OCI-M1 (cell line): ENCODE measurements at regions not wholly inside any gene's neighbourhood (a gene's known extent, or its start where the extent isn't known, plus 50 kb on each side); places are given as distances from the start of the nearest gene placed in this dataset.

Experiments used
- DNase-seq: peaks from one replicate; lab custom pipeline; 2025; lab: John Stamatoyannopoulos, UW

DNA sequence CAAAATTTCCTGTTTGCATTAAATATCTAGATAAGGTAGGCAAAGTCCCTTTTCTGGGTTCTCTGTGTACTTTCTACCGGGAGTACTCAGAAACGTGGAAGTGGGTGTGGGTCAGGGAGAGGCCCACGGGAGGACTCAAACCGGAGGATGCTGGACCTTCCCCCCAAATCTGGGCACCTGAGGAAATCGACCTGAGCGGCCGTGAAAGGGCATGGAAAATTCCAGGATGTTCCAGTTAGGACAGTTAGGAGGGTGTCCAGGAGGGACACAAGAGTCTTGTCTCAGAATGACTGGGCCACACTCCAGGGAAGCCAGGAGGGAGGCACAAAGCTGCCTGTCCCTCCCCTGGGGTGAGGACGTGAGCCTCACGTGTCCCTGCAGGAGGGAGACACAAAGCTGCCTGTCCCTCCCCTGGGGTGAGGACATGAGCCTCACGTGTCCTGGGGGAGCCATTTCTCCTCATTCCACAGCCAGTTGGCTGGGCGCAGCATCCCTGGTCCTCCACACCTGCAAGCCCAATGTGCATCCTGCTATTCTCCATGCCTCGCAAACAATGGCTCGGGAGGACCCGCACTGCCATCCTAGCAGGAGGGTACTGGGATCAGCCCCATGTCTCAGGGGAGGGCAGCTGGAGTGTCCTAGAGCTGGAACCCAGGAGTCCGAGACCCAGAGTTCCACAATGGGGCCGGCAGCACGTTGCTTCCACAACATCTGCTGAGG, 190.5 kb upstream of the PPP2R2D start:
- no peak for DNase-seq

DNA sequence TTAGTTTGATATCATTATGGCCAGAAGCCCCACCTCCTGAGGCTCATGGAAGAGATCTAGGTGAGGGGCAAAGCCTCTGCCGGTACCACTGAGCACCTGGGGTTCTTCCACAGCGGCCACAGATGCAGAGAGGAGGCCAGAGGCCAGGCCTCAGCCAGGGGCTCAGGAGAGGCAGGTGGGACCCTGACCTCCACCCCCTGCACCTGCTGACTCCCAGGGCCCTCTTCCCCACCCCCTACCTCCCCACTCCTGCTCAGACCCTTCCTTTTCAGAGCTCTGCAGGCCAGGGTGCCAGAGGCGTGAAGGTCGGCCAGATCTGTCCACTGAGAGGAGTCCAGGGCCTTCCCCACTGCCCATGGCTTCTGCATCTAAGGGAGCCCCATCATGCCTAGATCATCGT, 178.7 kb upstream of the PPP2R2D start:
- DNase-seq: no peak

DNA sequence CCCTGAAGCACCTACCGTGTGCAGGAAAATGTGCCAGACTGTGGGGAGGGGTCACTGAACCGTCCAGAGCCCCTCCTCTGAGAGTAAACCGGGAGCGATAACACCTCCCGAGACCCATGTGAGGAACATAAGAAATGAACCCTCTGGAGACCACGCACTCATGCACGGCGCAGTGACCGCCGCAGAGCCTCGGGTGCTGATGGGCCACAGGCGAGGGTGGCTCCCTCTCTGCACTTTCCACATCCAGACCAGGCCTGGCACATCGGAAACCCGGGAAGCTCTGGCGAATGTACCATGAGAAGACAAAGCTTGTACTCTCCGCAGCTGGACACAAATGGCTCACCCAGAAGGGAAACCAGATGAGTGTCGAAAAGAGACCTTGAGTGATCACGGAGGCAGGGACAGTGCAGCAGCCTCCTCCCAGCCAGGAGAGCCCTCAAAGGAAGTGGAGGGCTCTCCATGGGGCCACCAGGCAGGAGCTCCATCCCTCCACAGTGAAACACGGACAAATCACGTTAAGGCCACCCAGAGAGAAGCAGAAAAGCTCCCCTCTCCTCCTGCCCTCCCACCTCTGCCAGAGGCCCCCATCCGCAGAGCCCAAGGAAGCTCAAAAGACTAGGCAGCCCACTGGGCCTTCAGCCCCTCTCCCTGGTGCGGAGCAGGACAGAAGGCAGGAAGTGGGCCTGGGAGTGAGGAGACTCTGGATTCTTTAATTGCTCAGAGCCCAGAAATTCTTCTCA, 178.1 kb upstream of the PPP2R2D start:
- DNase-seq: no peak

DNA sequence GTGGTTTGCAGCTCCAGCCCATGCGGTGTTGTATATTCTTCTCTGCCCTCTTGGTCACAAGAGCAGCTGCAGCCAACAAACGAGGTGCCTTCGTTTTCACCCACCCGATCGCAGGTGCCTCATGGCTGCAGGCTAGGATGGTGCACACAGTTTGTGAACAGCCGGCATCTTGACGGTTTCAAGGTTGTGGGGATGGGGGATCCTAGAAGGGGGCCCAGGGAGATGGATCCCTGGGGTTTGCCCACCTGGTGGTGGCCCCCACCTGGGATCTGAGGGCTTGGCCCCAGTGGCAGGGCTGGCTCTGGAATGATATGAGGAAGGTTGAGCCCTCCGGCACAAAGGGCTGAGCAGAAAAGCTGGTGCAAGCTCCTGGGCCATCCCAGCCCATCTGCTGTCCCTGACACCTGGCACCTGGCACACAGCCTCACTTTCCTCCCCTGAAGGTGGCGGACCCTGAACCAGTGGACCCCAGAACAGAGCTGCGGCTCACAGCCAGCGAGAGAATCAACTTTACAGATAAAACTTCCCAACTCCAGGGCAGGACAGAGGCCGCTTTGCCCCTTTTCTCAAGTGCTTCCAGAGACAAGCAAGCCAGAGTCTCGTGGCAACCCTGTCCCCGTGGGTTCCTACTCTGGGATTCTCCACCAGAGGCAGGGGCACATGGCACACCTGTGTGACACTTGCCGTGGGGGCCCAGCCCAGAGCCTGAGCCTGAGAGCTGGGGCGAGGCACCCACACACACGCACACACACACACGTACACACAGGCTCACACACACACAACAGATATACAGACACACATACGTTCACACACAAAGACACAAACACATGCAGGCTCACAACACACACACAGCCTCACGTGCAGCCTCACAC, 177.3 kb upstream of the PPP2R2D start:
- DNase-seq: no peak

DNA sequence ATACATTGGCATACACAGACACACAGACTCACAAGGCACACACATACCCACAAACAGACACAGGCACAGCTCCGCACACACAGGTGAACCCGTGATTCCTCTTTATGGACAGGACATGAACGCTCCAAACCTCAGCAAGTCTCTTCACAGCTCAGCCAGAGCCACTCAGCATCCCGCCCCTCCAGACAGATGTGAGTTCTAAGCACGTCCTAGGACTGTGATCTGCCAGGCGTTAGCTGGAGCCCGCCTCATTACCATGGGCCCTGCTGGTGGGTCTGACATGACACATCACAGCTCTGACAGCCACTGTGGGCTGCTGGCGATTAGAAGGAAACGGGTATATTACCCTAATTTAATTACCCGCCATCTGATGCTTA, 176.7 kb upstream of the PPP2R2D start:
- no peak for DNase-seq

DNA sequence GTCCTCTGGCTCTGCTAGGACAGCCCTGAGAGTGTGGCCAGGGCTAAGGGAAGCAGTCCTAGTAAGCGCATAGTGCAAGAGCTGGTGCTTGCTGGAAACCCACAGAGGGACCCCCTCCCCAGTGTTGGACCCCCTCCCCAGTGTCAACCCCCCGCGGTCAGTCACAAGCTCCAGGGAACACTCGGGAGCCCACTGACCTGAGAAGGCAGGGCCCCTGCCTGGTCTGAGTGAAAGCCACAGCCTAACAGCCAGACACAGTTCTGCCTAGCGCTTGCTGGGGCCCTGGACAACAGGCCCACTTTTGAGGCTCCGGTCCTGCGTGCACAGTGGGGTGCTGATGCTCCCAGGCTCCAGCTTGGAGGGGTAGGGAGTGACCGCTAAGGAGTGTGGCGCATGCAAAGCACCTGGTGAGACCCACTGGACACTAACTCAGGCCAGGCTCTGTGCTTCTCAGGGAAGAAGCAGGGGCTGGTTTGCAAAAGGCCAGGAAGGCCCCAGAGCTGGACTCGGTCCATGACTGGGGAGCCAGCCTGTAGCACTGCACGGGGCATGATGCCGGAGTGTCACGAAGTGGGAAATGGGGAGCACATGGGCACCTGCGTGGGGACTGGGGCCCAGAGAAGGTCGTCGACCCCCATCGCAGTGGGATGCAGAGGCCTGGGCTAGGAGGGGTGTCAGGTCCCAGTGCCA, 175.8 kb upstream of the PPP2R2D start:
- no peak for DNase-seq

DNA sequence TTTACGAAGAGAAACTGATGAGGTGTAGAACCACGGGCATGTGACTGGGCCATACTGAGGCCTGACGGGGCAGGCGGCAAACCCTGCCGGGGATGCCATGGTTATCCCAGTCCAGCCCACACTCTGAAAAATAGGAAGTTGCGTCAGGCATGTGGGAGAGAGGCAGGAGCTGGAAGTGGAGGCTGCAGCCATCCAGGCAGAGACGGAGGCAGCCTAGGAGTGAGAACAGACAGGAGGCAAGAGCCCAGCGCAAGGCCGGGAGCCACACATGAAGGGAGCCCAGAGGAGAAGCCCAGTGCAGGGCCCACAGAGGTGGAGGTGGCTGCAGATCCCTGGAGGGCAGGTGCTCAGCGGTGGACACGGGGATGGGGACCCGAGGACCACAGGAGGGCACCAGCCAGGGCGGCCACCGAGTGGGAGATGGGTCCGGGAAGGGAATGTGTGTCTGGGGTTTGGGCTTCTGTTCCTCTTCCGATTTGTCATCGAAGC, 175.2 kb upstream of the PPP2R2D start:
- no peak for DNase-seq

DNA sequence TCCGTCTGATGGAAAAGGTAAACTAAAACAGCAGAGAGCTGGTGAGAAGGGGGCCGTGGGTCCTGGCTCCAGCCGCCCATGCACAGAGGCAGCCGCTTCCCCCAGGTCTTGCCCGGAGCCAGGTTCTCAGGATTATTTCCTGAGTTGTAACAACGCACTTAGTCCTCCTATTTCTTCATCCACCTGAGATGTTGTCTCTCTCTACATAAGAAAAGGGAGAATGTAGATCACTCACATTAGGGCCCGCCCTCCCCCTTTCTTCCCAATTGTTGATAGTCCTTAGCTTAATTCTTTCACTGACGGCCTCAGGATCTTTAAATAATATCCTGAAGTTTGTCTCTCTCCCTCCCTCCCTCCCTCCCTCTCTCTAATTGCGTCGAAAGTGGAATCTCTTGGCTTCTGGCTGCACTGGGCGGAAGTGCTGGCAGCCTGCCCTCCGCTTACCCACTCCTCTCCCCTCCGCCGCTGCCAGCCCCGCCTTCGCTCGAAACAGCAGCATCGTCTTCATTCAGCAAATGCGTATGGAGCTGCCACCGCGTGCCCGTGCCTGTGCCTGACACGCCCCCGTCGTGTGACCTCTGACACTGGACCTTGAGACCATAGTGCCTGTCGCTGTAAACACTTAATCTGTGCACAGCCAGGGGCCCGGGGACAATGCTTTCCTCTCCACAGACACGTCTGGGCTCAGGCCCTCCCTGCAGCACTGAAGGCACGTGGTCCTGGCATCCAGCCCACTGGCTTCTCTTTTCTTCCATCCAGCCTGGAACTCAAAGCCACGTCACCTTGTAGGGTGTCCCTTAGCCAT, 174.5 kb upstream of the PPP2R2D start:
- DNase-seq: no peak

DNA sequence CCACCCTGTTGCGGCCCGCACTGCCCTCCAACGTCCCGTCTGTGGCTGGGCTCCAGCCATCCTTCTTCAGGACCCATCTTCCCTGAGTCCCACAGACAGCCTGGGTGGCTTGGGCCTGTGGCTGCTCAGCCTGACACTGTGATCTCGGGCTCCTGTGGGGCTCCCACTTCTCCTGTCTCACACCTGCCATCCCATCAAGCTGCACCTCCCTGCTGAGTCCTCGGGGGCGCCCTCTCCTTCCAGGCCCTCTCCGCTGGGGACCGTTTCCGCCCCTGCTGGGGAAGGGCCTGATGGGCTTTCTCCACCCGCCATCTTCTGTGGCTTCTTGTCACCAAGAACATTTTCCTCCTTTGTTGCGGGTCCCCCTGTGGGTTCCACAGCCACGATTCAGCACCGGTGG, 173.8 kb upstream of the PPP2R2D start:
- DNase-seq: no peak

DNA sequence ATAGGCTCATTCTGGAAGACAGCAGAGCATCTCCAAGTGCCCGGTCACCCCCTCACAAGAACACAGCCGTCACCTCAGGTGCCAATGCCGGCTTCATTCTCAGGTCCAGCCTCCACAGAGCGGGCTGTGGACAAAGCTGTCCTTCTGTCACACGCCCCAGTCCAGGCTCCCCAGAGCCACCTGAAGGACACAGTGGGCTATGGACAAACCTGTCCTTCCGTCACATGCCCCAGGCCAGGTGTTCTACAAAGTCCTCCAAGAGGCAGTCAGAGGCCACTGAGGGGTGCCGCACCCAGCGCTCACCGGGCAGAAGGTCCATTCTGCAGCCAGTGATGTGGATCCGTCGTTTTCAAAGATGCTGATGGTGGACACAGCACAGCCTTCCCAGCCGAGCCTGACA, 173.2 kb upstream of the PPP2R2D start:
- DNase-seq: no peak

DNA sequence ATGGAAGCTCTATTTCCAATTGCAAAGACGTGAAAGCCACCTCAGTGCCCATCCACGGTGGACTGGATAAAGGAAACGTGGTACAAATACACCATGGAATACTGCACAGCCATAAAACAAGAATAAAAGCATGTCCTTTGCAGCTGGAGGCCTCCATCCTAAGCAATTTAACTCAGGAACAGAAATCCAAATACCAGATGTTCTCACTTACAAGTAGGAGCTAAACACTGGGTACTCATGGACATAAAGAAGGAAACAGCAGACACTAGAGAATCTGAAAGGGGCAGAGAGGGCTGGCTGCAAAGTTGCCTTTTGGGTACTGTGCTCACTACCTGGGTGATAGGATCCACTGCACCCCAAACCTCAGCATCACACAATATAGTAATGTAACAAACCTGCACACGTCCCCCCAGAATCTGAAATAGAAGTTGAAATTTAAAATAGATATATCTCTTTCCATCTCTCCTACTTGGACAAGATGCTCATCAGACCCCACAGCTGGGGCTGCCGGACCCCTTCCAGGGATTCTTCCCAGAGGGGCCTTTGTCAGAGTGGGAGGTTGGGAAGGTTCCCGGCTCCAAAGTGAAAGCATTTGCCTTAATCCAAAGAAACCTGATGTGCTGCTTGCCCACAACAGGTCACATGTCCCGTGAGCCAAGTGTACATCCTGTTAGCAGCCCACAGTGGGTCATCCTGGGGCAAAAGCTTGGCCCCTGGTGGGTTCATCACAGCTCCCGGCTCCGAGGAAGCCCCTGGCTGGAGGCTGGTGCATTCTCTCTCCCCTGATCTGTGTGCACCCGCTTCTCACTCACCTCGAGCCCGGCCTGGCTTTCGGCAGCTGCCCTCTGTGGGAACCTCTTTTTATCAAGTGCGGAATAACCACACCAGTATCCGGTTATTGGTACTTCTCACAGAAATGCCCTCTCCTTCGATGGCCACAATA, 172.3 kb upstream of the PPP2R2D start:
- DNase-seq: no peak

DNA sequence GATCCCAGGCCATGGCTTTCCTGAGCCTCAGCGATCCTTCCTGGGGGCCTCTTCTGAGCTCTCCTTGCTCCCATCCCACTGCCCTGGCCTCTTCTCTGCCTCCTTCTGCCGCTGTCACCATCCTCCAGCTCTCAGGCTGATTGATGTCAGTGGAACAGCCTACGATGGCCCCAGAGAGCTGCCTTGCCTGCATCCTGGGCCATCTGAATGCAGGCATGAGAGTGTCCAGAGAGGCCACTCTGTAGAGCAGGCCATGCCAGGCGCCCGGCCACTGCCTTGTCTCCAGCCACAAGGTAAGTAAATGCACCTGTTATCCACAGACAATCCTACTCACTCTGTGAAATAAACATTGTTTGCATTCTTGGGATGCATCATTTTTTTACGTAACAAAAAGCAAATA, 171.4 kb upstream of the PPP2R2D start:
- DNase-seq: no peak

DNA sequence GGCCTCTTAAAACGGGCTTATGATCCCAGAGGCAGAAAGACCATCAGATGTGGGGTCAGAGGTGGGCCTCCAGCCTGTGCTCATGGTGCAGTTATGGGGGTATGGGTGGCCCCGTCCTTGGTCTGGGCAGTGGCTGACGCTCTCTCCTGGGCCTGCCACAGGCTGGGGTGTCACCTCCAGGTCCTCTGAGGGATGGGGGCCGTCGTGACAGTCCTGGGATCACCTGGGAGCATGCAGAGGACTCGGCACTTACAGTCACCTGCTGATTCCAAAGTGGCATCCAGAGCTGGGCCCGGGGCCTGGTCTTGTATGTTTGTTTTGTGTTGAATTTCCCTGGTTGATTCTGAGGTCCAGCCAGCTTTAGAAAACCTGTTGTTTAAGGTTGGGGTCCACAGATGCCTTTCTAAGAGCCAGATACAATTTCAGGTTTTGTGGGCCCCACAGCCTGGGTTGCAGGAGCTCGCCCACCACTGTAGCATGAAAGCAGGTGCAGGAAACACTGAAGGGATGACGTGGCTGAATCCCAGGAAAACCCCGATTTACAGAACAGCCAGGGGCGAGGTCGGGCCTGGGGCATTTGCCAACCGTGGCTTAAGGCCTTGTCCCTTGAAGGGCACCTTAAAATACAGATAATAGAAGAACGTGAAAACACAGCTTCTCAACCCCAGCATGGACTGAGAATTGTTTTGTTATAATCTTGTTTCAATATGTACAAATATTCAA, 170.7 kb upstream of the PPP2R2D start:
- no peak for DNase-seq

DNA sequence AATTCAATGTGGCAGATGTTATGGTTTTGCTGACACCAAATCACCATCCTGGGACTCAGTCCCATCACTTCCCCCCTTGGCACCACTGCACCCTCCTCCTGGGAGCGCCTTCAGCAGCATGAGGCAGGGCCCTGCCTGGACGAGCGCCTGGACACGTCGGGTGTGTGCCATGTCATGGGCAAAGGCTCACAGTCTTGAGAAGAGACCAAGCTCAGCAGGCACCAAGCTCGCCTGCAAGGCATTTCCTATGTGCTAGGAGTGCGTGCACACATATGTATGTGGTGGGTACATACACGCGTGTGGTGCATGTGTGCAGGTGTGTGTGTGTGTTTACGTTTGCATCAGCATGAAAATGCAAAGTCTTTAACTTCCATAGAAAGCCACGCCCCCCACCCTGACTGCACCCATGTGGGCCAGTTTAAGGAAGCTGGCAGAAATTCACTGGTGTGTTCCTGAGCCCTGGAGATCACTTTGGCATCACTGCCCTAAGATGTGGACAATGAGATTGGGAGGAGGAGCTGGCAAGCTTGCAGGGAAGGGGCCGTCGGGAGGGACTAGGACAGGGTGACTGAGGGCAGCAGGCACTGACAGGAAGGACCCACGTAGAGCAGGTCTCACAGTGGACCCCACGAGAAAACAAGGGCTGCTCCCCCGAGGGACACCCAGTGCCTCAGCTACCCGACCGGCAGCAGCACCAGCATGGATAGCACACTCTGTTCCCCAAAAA, 169.9 kb upstream of the PPP2R2D start:
- DNase-seq: no peak

DNA sequence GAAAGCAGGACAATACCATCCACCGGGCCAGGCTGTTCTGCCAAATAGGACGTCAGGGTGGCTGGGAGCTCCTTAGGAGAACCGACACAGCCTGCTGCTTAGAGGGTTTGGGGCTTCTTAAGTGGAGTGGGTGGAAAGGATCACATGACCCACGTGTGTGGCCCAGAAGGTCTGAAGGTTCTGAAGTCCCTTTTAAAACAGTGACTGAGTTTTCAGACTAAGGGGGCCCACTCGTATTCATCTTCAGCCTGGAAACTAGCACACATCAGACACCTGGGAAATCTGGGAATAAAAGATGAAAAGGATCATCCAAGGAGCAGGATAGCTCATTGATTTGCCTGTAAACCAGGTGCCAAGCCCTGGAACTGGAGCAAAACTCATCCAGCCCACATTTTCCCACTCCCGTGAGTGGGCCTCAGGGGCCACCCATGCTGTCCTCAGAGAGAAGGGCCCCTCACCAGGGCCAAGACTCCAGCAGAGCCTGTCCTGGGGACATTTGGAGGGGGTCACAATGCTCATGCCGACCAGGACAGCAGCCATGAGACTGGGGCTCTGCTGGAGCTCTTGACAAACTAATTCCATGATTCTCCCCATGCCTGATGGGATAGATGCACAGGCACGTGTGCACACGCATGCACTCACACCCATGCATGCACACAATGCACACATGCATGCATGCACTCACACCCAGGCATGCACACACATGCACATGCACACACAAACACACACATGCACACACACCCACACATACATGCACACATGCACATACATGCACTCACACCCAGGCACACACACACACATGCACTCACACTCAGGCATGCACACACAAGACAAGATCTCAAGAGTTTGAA, 168.8 kb upstream of the PPP2R2D start:
- DNase-seq: no peak

DNA sequence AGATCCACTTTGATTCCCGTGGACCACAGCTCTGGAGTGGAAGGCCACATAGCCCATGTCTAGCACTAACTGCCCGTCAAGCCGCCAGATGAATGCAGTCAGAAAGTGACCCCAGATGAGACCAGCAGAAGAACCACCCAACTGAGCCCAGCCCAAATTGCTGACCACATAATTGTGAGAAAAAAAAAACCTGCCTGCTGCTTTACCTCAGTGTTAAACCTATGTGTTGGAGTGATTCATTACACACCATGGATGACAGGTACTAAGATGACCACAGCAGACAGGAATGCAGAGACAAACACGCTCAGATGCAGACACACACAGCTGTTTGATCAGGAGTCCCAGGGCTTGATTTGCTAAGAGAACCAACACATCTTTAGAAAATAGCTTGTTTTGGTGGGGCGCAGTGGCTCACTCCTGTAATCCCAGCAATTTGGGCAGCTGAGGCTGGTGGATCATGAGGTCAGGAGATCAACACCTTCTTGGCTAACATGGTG, 168.1 kb upstream of the PPP2R2D start:
- DNase-seq: no peak

DNA sequence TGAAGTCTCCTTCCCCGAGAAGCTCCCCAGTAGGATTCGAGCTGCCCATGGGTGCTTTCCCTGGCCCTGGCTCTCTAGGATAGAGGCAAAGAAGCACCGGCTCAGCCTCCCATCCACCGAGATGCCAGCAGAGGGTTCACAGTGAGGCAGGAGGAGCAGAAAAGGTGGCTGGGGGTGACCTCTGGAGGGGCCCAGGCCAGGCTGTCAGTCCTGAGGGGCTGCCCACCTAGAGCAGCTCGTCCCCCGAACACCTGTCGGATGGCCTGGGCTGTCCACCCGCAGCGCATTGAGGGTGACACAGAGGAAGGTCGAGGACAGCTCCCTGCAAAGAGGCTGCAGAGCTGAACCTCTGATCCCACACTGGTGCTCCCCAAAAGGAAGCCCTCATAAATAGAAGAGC, 167.2 kb upstream of the PPP2R2D start:
- no peak for DNase-seq

DNA sequence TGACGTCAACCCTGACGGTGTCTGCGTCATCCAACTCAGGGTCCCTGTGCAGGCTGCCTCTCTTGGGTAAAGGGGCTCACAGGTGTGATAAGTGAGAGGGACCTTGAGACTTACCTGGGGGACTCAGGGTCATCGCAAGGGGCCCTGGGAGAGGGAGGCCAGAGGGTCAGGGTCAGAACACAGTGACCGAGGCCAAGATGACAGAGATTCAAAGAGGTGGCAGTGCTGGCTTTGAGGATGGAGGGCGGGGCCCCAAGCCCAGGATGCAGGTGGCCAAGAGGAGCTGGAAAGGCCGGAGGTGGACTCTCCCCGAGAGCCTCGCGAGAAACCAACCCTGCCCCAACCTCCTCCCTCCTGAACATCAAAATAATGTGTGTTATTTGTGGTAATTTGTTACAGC, 165.2 kb upstream of the PPP2R2D start:
- no peak for DNase-seq
